UCSD-AML1 (cell line): ENCODE measurements at regions not wholly inside any gene's neighbourhood (a gene's known extent, or its start where the extent isn't known, plus 50 kb on each side); places are given as distances from the start of the nearest gene placed in this dataset.
A peak's percentile ranks its signal among the peaks of the same experiment; 100 is the strongest.
"Not testable (repeated sequence)": the region's sequence is repeated elsewhere in the genome, so short reads cannot be mapped to it uniquely, and the experiment has no call there.

ENCODE experiments used
- DNase-seq: peaks from one replicate; lab custom pipeline; 2025; ENCODE audit not compliant: unreplicated experiment; lab: John Stamatoyannopoulos, UW

DNA sequence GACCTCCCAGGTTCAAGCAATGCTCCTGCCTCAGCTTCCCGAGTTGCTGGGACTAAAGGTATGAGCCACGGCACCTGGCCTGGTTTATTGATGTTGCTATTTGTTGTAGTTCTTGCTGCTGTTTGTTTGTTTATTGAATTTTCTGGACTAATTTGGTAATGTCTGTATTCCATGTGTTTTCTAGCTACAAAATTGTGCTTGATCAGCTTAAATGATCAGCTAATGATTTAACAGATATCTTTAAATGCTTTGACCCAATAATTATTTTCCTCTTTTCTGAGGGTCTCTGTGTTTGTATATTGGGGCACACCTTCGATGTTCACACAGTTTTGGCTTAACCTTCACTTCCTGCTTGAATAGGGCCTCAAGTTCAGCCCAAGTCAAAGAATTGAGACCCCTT, 488.1 kb upstream of the HTR2C start:
- DNase-seq: no peak

DNA sequence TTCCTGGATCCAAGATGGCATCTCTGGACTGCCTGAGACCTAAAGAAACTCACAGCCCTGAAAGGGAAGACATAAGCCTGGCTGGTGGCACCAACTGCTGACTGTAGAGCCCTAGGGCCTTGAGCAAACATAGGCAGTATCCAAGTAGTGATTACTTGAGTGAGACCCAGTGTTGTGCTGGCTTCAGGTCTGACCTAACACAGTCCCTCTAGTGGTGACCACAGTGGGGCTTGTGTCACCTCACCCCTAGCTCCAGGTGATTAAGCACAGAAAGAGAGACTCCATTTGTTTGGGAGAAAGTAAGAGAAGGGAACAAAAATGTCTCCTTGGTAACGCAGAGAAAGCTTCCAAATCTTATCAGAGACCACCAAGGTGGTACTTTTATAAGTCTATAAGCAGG, 496.3 kb upstream of the HTR2C start:
- no peak for DNase-seq

DNA sequence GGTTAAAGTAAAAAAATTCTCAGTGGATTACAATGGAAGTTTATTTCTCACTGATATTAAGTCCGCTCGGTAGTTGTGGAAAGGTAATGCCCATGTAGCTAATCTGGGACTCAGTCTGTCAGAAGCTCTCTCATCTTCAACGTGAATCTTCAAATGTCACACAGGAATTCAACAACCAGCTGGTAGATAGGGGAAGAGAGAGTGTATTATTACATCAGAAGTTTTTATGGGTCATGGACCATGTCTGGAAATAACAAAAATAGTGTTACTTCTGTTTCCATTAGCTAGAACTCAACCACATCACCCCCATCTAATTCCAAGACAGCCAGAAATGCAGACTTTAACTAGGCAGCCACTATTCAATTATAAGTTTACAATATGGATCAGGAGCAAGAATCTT, 506.1 kb upstream of the HTR2C start:
- no peak for DNase-seq

- DNase-seq: no peak
Observed at GRCh38 chrX:114075073-114075673, 508.7 kb upstream of the HTR2C start.

- no peak for DNase-seq
Observed at GRCh38 chrX:114073926-114074325, 510.0 kb upstream of the HTR2C start.

GRCh38 chrX:114071412-114071811, 512.5 kb upstream of the HTR2C start:
- peak; percentile 47 for DNase-seq

DNA sequence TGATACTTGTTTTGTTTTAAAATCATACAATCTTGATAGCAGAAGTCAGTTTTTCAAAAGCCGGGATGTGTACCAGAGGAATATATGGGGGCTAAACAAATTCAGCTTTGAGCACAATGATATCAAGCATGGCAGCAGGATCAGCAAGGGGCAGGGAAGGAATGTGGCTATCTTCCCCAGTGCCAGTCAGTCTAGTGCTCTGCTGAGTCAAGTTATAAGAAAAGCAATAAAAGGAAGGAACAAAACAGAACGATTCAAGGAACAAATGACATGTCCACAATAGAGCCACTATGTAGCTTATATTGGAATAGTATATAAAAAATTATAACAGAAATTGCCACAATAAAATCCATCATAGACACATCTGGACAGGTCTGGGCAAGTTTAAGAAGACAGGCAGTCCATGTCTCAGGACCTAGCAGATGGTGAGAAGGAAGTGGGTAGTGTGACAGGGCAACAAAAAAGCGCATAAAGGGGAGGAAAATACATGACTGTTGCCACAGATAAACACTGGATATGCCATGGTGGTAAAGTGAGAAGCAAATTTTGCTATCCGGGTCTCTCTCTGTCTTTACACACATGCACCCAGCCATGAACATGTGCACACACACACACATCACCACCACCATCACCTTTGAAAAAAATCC, 518.2 kb upstream of the HTR2C start:
- peak; percentile 12 for DNase-seq

DNA sequence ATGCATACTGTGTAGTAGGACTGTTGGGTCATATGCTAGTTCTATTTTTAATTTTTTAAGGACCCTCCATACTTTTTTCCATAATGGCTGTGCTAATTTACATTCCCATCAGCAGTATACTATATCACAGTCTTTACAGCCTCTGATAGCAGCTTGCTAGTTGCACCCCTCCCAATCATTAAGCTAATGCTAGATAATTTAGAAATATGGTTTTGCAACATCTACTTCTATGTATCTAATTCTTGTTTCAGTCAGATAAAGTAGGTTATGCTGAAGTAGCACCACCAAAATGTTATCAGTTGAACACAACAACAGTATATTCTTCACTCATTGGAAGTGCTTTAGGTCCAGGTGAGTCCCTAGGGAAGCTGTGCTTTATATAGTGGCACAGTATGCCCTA, 522.7 kb upstream of the HTR2C start:
- no peak for DNase-seq

DNA sequence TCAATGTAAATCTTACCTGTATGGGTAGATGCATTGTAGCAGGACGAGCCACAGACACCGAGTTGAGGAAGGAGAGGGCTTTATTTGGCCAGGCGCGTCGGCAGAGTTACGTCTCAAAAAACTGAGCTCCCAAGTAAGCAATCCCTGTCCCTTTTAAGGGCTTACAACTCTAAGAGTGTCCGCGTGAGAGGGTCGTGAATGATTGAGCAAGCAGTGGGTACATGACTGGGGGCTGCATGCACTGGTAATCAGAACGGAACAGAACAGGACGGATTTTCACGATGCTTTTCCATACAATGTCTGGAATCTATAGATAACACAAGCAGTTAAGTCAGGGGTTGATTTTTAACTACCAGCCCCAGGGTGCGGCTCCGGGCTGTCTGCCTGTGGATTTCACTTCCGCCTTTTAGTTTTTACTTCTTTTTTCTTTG, 524.9 kb upstream of the HTR2C start:
- peak; percentile 64 for DNase-seq

- DNase-seq: not testable (repeated sequence)
Observed at GRCh38 chrX:114057422-114057821, 526.5 kb upstream of the HTR2C start.

DNA sequence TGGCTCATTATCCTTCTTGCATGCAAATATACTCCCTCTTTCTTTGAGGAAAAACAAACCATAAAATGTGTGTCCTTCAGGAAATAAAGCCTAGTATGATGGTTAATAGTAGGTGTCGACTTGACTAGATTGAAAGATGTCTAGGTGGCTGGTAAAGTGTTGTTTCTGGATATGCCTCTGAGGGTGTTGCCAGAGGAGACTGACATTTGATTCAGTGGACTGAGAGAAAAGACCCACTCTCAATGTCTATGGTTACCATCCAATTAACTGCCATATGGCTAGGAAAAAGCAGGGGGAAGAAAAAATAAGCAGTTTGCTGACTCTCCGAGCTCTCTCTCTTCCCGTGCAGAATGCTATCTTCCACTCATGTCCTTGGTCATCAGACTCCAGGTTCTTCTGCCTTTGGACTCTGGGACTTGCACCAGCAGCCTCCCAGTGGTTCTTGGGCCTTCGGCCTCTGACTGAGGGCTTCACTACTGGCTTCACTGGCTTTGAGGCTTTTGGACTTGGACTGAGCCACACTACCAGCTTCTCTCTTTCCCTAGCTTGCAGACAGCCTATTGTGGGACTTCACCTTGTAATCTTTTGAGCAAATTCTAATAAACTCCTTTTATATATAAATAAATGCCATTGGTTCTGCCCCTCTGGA, 532.1 kb upstream of the HTR2C start:
- DNase-seq: no peak

- DNase-seq: no peak
Observed at GRCh38 chrX:114050075-114050796, 533.6 kb upstream of the HTR2C start.

GRCh38 chrX:114049063-114049462, 534.8 kb upstream of the HTR2C start:
- DNase-seq: no peak

GRCh38 chrX:114047558-114047957, 536.3 kb upstream of the HTR2C start:
- DNase-seq: no peak

DNA sequence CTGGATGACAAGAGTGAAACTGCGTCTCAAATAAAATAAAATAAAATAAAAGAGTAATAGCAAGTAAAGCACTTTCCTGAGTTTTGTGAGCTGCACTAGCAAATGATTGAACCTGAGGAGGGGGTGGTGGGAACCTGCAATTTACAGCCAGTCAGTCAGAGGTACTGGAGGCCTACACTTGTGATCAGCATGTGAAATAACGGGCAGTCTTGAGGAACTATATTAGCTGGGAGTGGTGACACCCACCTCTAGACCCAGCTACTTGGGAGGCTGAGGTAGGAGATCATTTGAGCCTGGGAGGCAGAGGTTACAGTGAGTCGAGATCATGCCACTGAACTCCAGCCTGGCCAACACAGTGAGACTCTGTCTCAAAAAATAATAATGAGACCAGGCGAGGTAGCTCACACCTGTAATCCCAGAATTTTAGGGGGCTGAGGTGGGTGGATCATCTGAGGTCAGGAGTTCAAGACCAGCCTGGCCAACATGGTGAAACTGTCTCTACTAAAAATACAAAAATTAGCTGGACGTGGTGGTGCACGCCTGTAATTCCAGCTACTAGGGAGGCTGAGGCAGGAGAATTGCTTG, 537.1 kb upstream of the HTR2C start:
- no peak for DNase-seq

GRCh38 chrX:114041470-114041869, 542.4 kb upstream of the HTR2C start:
- not testable (repeated sequence) for DNase-seq

DNA sequence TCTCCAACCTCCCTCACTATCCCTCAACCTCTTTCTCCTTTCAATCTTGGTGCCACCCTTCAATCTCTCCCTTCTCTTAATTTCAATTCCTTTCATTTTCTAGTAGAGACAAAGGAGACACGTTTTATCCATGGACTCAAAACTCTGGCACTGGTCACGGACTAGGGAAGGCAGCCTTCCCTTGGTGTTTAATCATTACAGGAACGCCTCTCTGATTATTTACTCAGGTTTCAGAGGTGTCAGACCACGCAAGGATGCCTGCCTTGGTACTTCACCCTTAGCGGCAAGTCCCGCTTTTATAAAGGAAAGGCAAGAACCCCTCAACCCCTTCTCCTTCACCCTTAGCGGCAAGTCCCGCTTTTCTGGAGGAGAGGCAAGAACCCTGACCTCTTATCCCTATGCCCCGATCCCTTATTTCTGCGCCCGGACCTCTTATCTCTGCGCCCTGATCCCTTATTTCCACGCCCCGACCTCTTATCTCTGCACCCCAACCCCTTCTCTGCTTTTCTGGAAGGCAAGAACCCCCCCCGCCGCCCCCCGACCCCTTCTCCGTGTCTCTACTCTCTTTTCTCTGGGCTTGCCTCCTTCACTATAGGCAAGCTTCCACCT, 543.1 kb upstream of the HTR2C start:
- DNase-seq: not testable (repeated sequence)

- DNase-seq: not testable (repeated sequence)
Observed at GRCh38 chrX:114040111-114040510, 543.8 kb upstream of the HTR2C start.

DNA sequence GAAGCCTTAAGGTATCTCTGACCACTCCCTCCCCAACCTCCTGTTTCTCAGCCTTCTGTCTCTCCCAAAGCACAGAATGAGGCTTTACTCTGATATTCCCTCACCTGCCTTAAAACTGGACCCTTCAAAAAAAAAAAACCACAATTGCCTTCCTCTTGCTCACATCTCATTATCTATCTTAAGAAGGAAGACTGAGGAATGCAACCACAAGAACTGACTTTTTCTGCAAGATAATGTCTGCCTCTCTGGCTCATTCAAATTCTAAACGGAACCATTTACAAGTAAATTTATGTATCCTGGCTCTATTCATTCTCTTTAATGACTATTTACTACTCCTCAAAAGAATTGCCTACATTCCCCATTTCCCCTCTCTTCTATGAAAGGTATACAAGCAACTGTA, 545.5 kb upstream of the HTR2C start:
- DNase-seq: no peak

- no peak for DNase-seq
Observed at GRCh38 chrX:114037515-114037914, 546.4 kb upstream of the HTR2C start.
